ENCODE measurements at regions not wholly inside any gene's neighbourhood (a gene's known extent, or its start where the extent isn't known, plus 50 kb on each side); places are given as distances from the start of the nearest gene placed in this dataset.

- 71 to 84% methylated on average over 2 of the region's 2 CpGs for WGBS, 2 donors
- Histone ChIP-seq H3K36me3 (no peaks in the 10 kb centered on the region), H3K4me1 (no peaks in the 10 kb centered on the region)
Observed at GRCh38 chr2:194564422-194564821, 1092.6 kb upstream of the SLC39A10 start.

GRCh38 chr2:194562329-194562728 lies 1094.7 kb upstream of the SLC39A10 start:
- H3K27me3 ChIP-seq: no peaks in the 10 kb centered on the region
- DNase-seq: no peak
- TF ChIP-seq POLR2A (IDR thresholded peaks at IDR 0.05): no peak
- TF ChIP-seq CTCF (IDR thresholded peaks at IDR 0.05): no peak
- H3K27ac ChIP-seq: no peak overlapping the region
- no peaks in the 10 kb centered on the region for H3K4me1 ChIP-seq
- 88 to 92% methylated on average over 2 of the region's 2 CpGs for WGBS, 2 donors
- no peak overlapping the region for H3K4me3 ChIP-seq (replicated peaks in 1 of 3)
- no peaks in the 10 kb centered on the region for H3K9me3 ChIP-seq
- H3K36me3 ChIP-seq: no peaks in the 10 kb centered on the region
- intact Hi-C loops (cut with DNase I): no loop called here

More at GRCh38 chr2:194564422-194564821, 1092.6 kb upstream of the SLC39A10 start:
- Histone ChIP-seq H3K27me3 (no peaks in the 10 kb centered on the region), H3K9me3 (no peaks in the 10 kb centered on the region), H3K27ac (no peak overlapping the region), H3K4me3 (replicated peaks in 1 of 3) (no peak overlapping the region)
- TF ChIP-seq CTCF (IDR thresholded peaks at IDR 0.05): no peak
- TF ChIP-seq POLR2A (IDR thresholded peaks at IDR 0.05): no peak
- no peak for DNase-seq
- intact Hi-C loops (cut with DNase I): no loop called here

GRCh38 chr2:194559964-194560363 lies 1097.1 kb upstream of the SLC39A10 start:
- TF ChIP-seq CTCF (IDR thresholded peaks at IDR 0.05) (no peak), POLR2A (IDR thresholded peaks at IDR 0.05) (no peak)
- DNase-seq: no peak
- H3K27ac ChIP-seq: no peak overlapping the region
- no peaks in the 10 kb centered on the region for H3K36me3 ChIP-seq
- H3K9me3 ChIP-seq: no peaks in the 10 kb centered on the region
- H3K27me3 ChIP-seq: no peaks in the 10 kb centered on the region
- no peaks in the 10 kb centered on the region for H3K4me1 ChIP-seq
- intact Hi-C loops (cut with DNase I): no loop called here
- 81 to 85% methylated on average over 3 of the region's 3 CpGs for WGBS, 2 donors
- H3K4me3 ChIP-seq (replicated peaks in 1 of 3): no peak overlapping the region

- no peak for DNase-seq
- Histone ChIP-seq H3K9me3 (no peaks in the 10 kb centered on the region), H3K4me3 (replicated peaks in 1 of 3) (no peak overlapping the region), H3K27me3 (no peaks in the 10 kb centered on the region), H3K36me3 (no peaks in the 10 kb centered on the region), H3K27ac (no peak overlapping the region), H3K4me1 (no peaks in the 10 kb centered on the region)
- TF ChIP-seq CTCF (IDR thresholded peaks at IDR 0.05): no peak
- TF ChIP-seq POLR2A (IDR thresholded peaks at IDR 0.05): no peak
- 87 to 92% methylated on average over 5 of the region's 5 CpGs for WGBS, 2 donors
- intact Hi-C loops (cut with DNase I): no loop called here
Observed at GRCh38 chr2:194559523-194559922, 1097.5 kb upstream of the SLC39A10 start.

GRCh38 chr2:194557993-194558392 lies 1099.0 kb upstream of the SLC39A10 start:
- Histone ChIP-seq H3K36me3 (no peaks in the 10 kb centered on the region), H3K27me3 (no peaks in the 10 kb centered on the region), H3K27ac (no peak overlapping the region), H3K9me3 (no peaks in the 10 kb centered on the region), H3K4me1 (no peaks in the 10 kb centered on the region), H3K4me3 (replicated peaks in 1 of 3) (no peak overlapping the region)
- intact Hi-C loops (cut with DNase I): no loop called here
- DNase-seq: no peak
- 90 to 93% methylated on average over 1 of the region's 1 CpG for WGBS, 2 donors
- TF ChIP-seq POLR2A (IDR thresholded peaks at IDR 0.05): no peak
- no peak for TF ChIP-seq CTCF (IDR thresholded peaks at IDR 0.05)
